C4-2B (cell line): ENCODE measurements at regions not wholly inside any gene's neighbourhood (a gene's known extent, or its start where the extent isn't known, plus 50 kb on each side); places are given as distances from the start of the nearest gene placed in this dataset.
"Not testable (repeated sequence)": the region's sequence is repeated elsewhere in the genome, so short reads cannot be mapped to it uniquely, and the experiment has no call there.

ENCODE experiments used
- CTCF ChIP-seq: fragments of 450-650 bp; conservative IDR thresholded peaks from 2 replicates; pipeline ENCODE4 v1.5.1; 2017; ENCODE audit warnings: mild to moderate bottlenecking
- ZFX ChIP-seq: fragments of 450-650 bp; IDR thresholded peaks from 2 replicates; pipeline ENCODE4 v1.6.1; 2017

GRCh38 chr6:86730772-86731171 is 206.6 kb upstream of the HTR1E start:
- not testable (repeated sequence) for TF ChIP-seq CTCF, ZFX
